Prostate gland (tissue), 2 donors: ENCODE measurements at regions not wholly inside any gene's neighbourhood (a gene's known extent, or its start where the extent isn't known, plus 50 kb on each side); places are given as distances from the start of the nearest gene placed in this dataset.

Experiments
- CTCF ChIP-seq, 4 experiments: fragments of 200-600 bp in 2 of 4; fragments of 450-650 bp in 2 of 4; sonication (generic) in 2 of 4; IDR thresholded peaks; 1 replicate in 3 of 4; 2 replicates in 1 of 4; pipeline ENCODE4 v1.5.1; 2016 to 2019; ENCODE audit warnings: antibody characterized with exemption in 4 of 4, mild to moderate bottlenecking in 2 of 4, moderate library complexity in 2 of 4
- POLR2A ChIP-seq: fragments of 450-650 bp; IDR thresholded peaks from one replicate; pipeline ENCODE4 v1.6.1; 2016; ENCODE audit warnings: antibody characterized with exemption, mild to moderate bottlenecking

GRCh38 chr9:7284117-7284516 is 515.5 kb downstream of the DMAC1 start:
- TF ChIP-seq POLR2A, result no peak
- no peak for TF ChIP-seq CTCF (IDR thresholded peaks at IDR 0.05)
